ENCODE measurements at regions not wholly inside any gene's neighbourhood (a gene's known extent, or its start where the extent isn't known, plus 50 kb on each side); places are given as distances from the start of the nearest gene placed in this dataset.

- H3K4me1 ChIP-seq (ENCODE audit: control insufficient read depth in 1 of 2, insufficient read depth in 2 of 2, low read length in 2 of 2), result no peaks in the 10 kb centered on the region
- H3K4me3 ChIP-seq (replicated peaks in 1 of 2; ENCODE audit: low read depth in 1 of 2, low read length in 2 of 2), result no peak overlapping the region
- no peaks in the 10 kb centered on the region for H4K20me1 ChIP-seq (ENCODE audit: insufficient read depth)
- ChIA-PET RAD21 (ENCODE audit: low non-redundant PET in 1 of 2, low total read pairs in 2 of 2, uncharacterized antibody in 2 of 2, unreplicated experiment in 2 of 2) (no interaction called here), CTCF (no interaction called here), POLR2A (no interaction called here)
- no peaks in the 10 kb centered on the region for H3K79me2 ChIP-seq (ENCODE audit: insufficient read depth, low read length)
- H3K27ac ChIP-seq (ENCODE audit: low read depth, low read length), result no peak overlapping the region
- no TSS peak for BruUV-seq (replicated peaks)
- intact Hi-C loops (cut with micrococcal nuclease), result no loop called here
- DNase-seq (ENCODE audit: low read depth, low spot score) (no peak), ATAC-seq (no peak)
- no peaks in the 10 kb centered on the region for H3K36me3 ChIP-seq (ENCODE audit: control insufficient read depth in 1 of 2, insufficient read depth in 2 of 2, low read length in 2 of 2)
- no peaks in the 10 kb centered on the region for H3K9me3 ChIP-seq (ENCODE audit: control insufficient read depth in 1 of 2, insufficient read depth in 1 of 2, low read depth in 1 of 2, low read length in 2 of 2)
- no peak overlapping the region for H3K4me2 ChIP-seq (ENCODE audit: low read length)
- peaks cover 28% of the 10 kb centered on the region for H3K27me3 ChIP-seq (ENCODE audit: insufficient read depth, low read length)
- no peak overlapping the region for H3K9ac ChIP-seq (ENCODE audit: low read length)
- TF ChIP-seq YY1 (IDR thresholded peaks at IDR 0.05; ENCODE audit: extremely low read depth, insufficient replicate concordance, low read depth, low read length) (no peak), EZH2 (IDR thresholded peaks at IDR 0.05) (no peak), SRF (IDR thresholded peaks at IDR 0.05; ENCODE audit: low read depth) (no peak), RAD21 (IDR thresholded peaks at IDR 0.05; ENCODE audit: low read depth) (no peak), SP1 (IDR thresholded peaks at IDR 0.05; ENCODE audit: low read depth) (no peak), ATF3 (IDR thresholded peaks at IDR 0.05) (no peak), ZFX (IDR thresholded peaks at IDR 0.05) (no peak), FOSL1 (IDR thresholded peaks at IDR 0.05; ENCODE audit: low read depth) (no peak), CBX3 (IDR thresholded peaks at IDR 0.05; ENCODE audit: low read depth) (no peak)
- H3K9me2 ChIP-seq (ENCODE audit: insufficient read depth), result no peaks in the 10 kb centered on the region
- no peak overlapping the region for H2AFZ ChIP-seq (ENCODE audit: low read depth, low read length, poor library complexity, severe bottlenecking)
Measured at GRCh38 chr18:11470941-11471340, 138.5 kb upstream of the SLC35G4 start.

- ATAC-seq, result no peak
- H3K4me3 ChIP-seq (replicated peaks in 1 of 2; ENCODE audit: low read depth in 1 of 2, low read length in 2 of 2), result no peak overlapping the region
- peaks cover 33% of the 10 kb centered on the region for H3K27me3 ChIP-seq (ENCODE audit: insufficient read depth, low read length)
- TF ChIP-seq YY1 (IDR thresholded peaks at IDR 0.05; ENCODE audit: extremely low read depth, insufficient replicate concordance, low read depth, low read length) (no peak), MAX (IDR thresholded peaks at IDR 0.05) (no peak), CEBPB (IDR thresholded peaks at IDR 0.05; ENCODE audit: low read depth) (no peak), POLR2AphosphoS5 (IDR thresholded peaks at IDR 0.05; ENCODE audit: low read depth, low read length) (no peak), ATF3 (IDR thresholded peaks at IDR 0.05) (no peak), CBX3 (IDR thresholded peaks at IDR 0.05; ENCODE audit: low read depth) (no peak), ELF1 (IDR thresholded peaks at IDR 0.05; ENCODE audit: borderline replicate concordance, low read depth) (no peak), SIN3A (IDR thresholded peaks at IDR 0.05; ENCODE audit: low read depth) (no peak), RAD21 (IDR thresholded peaks at IDR 0.05; ENCODE audit: low read depth) (no peak), ZNF274 (IDR thresholded peaks at IDR 0.05; ENCODE audit: low read depth, low read length) (no peak), ZBTB33 (IDR thresholded peaks at IDR 0.05; ENCODE audit: extremely low read depth, insufficient replicate concordance, low read length) (no peak), CTCF (IDR thresholded peaks at IDR 0.05 in 2 of 3, conservative IDR thresholded peaks at IDR 0.05 in 1 of 3; ENCODE audit: borderline replicate concordance in 1 of 3, insufficient read depth in 1 of 3, low read depth in 2 of 3, low read length in 2 of 3) (no peak), EZH2 (IDR thresholded peaks at IDR 0.05) (no peak), FOSL1 (IDR thresholded peaks at IDR 0.05; ENCODE audit: low read depth) (no peak), POLR2A (IDR thresholded peaks at IDR 0.05; ENCODE audit: borderline replicate concordance, extremely low read depth, insufficient read depth, insufficient read length) (no peak)
- H3K27ac ChIP-seq (ENCODE audit: low read depth, low read length), result no peak overlapping the region
- BruUV-seq (replicated peaks), result no TSS peak
- H3K79me2 ChIP-seq (ENCODE audit: insufficient read depth, low read length), result no peaks in the 10 kb centered on the region
- no peak overlapping the region for H3K4me2 ChIP-seq (ENCODE audit: low read length)
- no peak overlapping the region for H2AFZ ChIP-seq (ENCODE audit: low read depth, low read length, poor library complexity, severe bottlenecking)
- no peaks in the 10 kb centered on the region for H3K4me1 ChIP-seq (ENCODE audit: control insufficient read depth in 1 of 2, insufficient read depth in 2 of 2, low read length in 2 of 2)
- intact Hi-C loops (cut with micrococcal nuclease), result loop anchor here (5.0 kb wide), 1 partner anchor 44 kb away; no protein-coding TSS in a partner anchor
- ChIA-PET RAD21 (ENCODE audit: low non-redundant PET in 1 of 2, low total read pairs in 2 of 2, uncharacterized antibody in 2 of 2, unreplicated experiment in 2 of 2) (no interaction called here), POLR2A (no interaction called here), CTCF (no interaction called here)
- DNase-seq (ENCODE audit: low read depth, low spot score), result no peak
- H3K36me3 ChIP-seq (ENCODE audit: control insufficient read depth in 1 of 2, insufficient read depth in 2 of 2, low read length in 2 of 2), result no peaks in the 10 kb centered on the region
- H3K9ac ChIP-seq (ENCODE audit: low read length), result no peak overlapping the region
- no peaks in the 10 kb centered on the region for H3K9me3 ChIP-seq (ENCODE audit: control insufficient read depth in 1 of 2, insufficient read depth in 1 of 2, low read depth in 1 of 2, low read length in 2 of 2)
- no peaks in the 10 kb centered on the region for H4K20me1 ChIP-seq (ENCODE audit: insufficient read depth)
- H3K9me2 ChIP-seq (ENCODE audit: insufficient read depth), result no peaks in the 10 kb centered on the region
Measured at GRCh38 chr18:11468617-11469016, 140.8 kb upstream of the SLC35G4 start.

All from HCT116 (cell line).